GM21367 (cell line): ENCODE measurements at regions not wholly inside any gene's neighbourhood (a gene's known extent, or its start where the extent isn't known, plus 50 kb on each side); places are given as distances from the start of the nearest gene placed in this dataset.
"Not testable (repeated sequence)": the region's sequence is repeated elsewhere in the genome, so short reads cannot be mapped to it uniquely, and the experiment has no call there.

Experiments
- ATAC-seq: cut with Tn5 transposase; IDR thresholded peaks from one replicate; pipeline ENCODE4 v1.9.1; 2021; ENCODE audit not compliant: unreplicated experiment

DNA sequence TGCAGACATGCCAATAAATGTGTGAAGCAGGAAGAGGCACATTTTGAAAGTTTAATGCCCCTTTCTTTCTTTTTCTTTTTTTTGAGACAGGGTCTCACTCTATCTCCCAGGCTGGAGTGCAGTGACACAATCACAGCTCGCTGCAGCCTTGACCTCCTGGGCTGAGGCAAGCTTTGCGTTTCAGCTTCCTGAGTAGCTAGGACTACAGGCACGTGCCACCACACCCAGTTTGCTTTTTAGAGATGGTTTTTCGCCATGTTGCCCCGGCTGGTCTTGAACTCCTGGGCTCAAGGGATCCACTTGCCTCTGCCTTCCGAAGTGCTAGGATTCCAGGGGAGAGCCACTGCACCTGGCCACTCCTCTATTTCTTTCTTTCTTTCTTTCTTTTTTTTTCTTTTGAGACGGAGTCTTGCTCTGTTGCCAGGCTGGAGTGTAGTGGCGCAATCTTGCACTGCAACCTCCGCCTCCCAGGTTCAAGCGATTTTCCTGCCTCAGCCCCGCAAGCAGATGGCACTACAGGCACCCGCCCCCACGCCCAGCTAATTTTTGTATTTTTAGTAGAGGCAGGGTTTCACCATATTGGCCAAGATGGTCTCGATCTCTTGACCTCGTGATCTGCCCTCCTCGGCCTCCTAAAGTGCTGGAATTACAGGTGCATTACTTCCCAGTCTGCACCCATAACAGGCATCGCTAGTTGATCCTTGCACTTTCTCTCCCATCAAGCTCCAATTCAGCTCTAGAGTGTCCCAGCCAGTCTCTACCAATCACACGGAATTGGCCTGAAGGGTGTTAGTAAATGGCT is 77.5 kb upstream of the RUNX3 start:
- not testable (repeated sequence) for ATAC-seq

GRCh38 chr1:25006770-25007169 is 76.7 kb upstream of the RUNX3 start:
- ATAC-seq = no peak

- no peak for ATAC-seq
Measured at GRCh38 chr1:25004355-25004754, 74.3 kb upstream of the RUNX3 start.

DNA sequence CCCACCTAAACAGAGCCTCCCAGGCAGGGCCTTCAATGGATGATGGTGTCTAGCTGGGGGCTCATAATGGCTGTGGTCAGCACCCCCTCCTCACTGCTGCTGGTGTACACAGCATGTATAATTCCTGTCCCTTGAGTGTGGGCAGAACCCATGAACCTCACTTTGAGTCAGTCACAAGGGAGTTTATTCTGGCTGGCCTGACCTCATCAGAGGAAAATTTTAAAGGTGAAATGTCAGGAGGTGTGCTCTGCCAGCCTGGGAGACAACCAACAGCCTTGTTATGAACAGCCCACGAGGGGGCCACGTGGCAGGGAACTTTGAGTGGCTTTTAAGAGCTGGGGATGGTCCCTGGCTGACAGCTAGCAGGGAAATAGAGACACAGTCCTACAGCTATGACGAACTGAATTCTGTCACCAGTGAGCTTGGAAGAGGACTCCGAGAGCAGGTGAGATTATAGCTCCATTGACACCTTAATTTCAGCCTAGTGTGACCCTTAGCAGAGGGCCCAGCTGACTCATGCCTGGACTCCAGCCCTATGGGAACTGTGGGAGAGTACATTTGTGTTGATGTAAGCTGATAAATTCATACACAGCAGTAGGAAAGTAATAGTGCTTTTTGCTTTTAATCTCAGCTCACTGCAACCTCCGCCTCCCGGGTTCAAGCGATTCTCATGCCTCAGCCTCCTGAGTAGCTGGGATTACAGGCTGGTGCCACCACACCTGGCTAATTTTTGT is 73.5 kb upstream of the RUNX3 start:
- no peak for ATAC-seq

DNA sequence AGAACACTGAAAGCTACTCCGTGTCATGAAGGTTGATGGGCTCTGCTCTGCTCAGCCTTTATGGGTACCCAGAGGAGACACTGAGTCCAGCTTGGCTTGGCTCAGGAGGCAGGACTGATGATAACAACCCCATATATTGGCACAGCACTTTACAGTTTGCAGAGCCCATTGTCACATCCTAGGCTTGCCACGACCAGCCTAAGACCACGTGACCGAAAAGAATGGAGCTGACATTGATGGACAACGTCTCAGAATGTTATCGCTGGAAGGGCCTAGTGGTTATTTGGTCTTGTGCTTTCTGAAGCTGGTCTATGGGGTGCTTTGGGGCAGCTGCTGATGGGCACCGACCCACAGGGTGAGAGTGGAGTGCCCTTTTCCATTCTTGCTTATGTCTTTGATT is 72.9 kb upstream of the RUNX3 start:
- no peak for ATAC-seq

DNA sequence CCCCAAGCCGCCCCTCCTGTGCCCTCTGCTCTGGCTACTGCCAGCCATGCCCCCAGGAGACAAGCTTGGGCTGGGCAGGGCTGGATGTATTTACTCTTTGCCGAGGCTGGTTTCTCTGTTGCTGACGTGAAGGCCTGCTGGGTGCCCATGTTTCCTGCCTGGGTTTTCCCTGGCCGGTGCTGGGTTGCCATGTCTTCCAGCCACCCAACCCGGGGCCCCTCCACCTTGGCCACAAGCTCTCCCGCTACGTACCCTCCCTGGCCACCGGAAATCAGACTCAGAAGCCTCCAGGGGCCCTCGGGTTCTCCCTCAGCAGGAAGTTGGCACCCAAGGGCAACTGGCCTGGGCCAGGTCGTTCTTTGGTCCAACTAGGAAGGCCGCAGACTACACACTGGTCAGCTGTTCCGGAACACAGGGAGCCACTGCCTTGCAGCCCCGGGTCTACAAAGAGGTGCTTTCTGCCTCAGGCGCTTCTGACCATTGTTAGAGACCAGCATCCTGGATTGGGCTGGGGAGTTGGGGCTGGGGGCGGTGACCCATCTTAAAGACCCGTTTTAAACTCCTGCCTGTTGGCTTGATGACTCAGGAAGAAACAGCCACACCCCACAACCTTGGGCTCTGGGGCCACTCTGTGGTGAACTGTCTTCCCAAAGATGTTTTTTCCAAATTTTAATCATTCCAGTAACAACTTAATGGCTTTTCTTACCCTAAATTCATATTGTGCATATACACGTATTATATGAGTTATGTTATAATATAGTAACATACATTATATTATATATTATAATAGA is 71.2 kb upstream of the RUNX3 start:
- no peak for ATAC-seq

DNA sequence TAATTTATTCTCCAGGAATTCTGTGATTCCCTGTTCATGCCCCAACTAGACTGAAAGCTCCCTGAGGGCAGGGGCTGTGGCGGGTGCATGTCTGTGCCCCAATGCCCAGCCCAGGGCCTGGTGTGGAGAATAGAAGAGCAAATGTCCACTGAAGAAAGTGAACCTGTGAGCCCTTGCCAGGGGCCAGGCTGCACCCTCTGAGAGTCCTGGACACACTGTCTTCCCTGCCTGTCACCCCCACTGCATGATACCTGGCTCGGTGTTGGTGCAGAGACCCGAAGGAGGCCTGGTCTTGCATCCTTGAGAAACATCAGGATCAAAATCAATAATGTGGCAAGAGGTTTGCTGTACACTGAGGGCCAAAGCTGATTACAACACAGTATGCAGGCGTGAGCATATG is 69.8 kb upstream of the RUNX3 start:
- no peak for ATAC-seq

GRCh38 chr1:24999426-24999825 is 69.3 kb upstream of the RUNX3 start:
- ATAC-seq = no peak

DNA sequence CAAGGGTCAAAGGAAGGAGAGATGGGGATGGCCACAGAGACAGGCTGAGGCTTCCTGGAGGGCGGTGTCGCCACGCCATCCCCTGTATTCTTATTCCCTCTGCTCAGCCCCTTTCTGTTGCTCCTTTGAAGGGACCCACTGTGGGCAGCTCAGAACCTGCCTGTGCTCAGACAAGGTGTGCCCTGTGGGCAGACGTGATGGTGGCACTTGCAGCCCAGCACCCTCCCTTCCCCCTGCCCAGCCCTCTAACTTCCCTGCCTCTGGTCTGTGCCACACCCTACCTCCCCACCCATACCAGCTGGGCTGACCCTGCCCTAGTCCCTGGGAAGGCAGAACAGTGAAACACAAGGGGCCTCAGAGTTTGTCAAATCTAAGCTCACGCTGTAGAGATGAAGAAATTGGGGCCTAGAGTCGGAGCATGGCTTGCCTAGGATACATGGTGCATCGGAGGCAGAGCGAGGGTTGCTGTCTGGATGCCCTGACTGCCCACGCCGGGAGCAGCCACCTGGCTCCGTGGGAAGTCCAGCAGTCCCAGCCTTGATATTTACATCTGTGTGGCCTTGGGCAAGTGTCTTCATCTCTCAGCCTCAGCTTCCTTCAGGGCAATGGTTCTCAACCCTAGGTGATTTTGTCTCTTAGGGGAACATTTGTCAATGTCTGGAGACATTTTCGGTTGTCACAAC is 68.6 kb upstream of the RUNX3 start:
- no peak for ATAC-seq

- no peak for ATAC-seq
Measured at GRCh38 chr1:24996983-24997893, 67.2 kb upstream of the RUNX3 start.

GRCh38 chr1:24996456-24996855 is 66.4 kb upstream of the RUNX3 start:
- ATAC-seq = no peak

GRCh38 chr1:24995661-24996060 is 65.6 kb upstream of the RUNX3 start:
- ATAC-seq = no peak

- ATAC-seq = no peak
Measured at GRCh38 chr1:24995140-24995539, 65.1 kb upstream of the RUNX3 start.

- ATAC-seq = no peak
Measured at GRCh38 chr1:24993871-24994580, 64.0 kb upstream of the RUNX3 start.

- no peak for ATAC-seq
Measured at GRCh38 chr1:24992761-24993211, 62.7 kb upstream of the RUNX3 start.

GRCh38 chr1:24992124-24992760 is 62.2 kb upstream of the RUNX3 start:
- ATAC-seq = no peak

GRCh38 chr1:24991697-24992096 is 61.6 kb upstream of the RUNX3 start:
- no peak for ATAC-seq

DNA sequence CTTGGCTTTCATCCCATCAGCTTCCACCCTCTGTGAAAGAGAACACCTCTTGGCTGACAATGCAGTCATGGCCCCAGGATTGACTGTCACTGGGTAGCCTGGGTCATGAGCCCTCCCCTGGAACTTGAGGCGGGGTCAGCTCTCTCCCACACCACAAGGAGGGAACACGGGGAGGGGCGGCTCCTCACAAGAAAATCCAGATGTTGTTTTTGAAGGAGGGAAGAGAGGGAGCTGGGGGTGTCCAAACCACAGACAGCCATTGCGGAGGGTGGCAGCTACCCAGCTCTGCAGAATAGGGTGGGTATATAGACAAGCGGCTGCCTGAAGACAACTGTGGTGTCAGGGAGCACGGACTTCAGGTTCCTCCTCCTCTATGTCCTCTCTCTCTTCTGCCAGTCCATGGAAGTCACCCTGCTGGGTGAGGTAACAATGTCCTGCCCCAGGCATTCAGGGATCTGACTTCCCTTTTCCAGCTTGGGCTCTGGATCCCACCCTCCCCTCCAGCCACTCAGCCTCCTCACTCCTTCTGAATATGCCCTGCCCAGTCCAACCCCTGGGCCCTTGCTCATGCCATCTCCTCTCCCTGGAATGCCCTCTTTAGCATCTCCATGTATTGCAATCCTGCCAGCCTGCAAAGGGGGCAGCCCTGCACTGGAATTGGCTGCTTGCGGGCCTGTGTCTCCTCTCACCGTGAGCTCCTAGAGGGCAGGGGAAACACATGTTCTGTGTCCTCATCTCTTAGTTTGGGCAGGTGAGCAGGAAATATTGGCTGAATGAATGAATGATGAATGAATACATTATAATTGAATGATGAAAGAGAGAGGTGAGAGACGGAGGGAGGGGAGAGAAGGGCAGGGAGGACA is 60.9 kb upstream of the RUNX3 start:
- ATAC-seq = no peak
